Astrocyte of the cerebellum (primary cell): ENCODE measurements at regions not wholly inside any gene's neighbourhood (a gene's known extent, or its start where the extent isn't known, plus 50 kb on each side); places are given as distances from the start of the nearest gene placed in this dataset.

Source experiments
- DNase-seq: peaks from one replicate; pipeline ENCODE4 v3.0.0-alpha.2; 2011; ENCODE audit warnings: low read depth
- H3K4me3 ChIP-seq: 2 replicates; pipeline ENCODE4 v1.5.1; 2011; ENCODE audit warnings: mild to moderate bottlenecking, low read depth, low read length, moderate library complexity
- in situ Hi-C: cut with HindIII; loops from 2 replicates; pipeline ENCODE4 v1.10.0; 2017; ENCODE audit warnings: low sequenced_read_pairs
- TF ChIP-seq, protein P1 (sequence below): IDR thresholded peaks from 2 replicates; pipeline ENCODE4 v1.5.1; 2012; ENCODE audit warnings: low read length, low read depth, moderate library complexity, mild to moderate bottlenecking; ENCODE audit errors: missing control alignments

DNA sequence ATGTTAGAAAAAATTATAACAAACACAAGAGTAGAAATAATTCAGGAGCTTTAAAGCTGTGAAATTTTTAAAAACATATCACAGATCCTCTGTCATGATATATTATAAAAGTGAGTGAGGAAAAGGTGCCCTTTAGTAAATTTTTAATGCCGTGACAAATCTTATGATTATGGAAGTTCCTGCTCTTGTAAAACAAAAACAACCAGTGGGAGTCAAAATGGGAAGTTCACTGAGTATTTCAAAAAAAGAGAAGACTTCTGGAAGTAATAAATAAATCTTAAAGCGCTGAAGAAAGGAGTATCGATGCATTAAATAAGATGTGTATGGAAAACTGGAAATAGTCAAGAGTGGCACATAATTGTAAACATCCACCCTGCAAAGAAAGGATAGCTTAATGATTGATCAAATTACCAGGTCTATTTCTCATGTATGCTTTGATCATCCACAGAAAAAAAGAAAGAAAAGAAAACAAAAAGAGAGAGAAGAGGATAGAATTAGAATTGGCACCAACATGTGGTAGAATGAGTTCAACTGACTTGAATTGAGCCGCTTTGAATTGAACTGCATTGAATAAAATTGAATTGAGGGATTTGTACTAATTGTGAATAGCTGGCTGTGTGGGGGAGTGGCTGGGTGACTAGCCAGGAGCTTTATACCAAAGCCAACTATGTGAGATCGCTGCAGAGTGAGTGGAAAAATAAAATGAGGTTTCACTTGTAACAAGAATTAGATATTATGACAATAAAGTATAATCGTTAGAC, 647.6 kb upstream of the SPRY2 start:
- no peak overlapping the region for H3K4me3 ChIP-seq
- no peak for DNase-seq
- TF ChIP-seq, protein P1, sequence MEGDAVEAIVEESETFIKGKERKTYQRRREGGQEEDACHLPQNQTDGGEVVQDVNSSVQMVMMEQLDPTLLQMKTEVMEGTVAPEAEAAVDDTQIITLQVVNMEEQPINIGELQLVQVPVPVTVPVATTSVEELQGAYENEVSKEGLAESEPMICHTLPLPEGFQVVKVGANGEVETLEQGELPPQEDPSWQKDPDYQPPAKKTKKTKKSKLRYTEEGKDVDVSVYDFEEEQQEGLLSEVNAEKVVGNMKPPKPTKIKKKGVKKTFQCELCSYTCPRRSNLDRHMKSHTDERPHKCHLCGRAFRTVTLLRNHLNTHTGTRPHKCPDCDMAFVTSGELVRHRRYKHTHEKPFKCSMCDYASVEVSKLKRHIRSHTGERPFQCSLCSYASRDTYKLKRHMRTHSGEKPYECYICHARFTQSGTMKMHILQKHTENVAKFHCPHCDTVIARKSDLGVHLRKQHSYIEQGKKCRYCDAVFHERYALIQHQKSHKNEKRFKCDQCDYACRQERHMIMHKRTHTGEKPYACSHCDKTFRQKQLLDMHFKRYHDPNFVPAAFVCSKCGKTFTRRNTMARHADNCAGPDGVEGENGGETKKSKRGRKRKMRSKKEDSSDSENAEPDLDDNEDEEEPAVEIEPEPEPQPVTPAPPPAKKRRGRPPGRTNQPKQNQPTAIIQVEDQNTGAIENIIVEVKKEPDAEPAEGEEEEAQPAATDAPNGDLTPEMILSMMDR, result no peak
- in situ Hi-C loops, result no loop called here

DNA sequence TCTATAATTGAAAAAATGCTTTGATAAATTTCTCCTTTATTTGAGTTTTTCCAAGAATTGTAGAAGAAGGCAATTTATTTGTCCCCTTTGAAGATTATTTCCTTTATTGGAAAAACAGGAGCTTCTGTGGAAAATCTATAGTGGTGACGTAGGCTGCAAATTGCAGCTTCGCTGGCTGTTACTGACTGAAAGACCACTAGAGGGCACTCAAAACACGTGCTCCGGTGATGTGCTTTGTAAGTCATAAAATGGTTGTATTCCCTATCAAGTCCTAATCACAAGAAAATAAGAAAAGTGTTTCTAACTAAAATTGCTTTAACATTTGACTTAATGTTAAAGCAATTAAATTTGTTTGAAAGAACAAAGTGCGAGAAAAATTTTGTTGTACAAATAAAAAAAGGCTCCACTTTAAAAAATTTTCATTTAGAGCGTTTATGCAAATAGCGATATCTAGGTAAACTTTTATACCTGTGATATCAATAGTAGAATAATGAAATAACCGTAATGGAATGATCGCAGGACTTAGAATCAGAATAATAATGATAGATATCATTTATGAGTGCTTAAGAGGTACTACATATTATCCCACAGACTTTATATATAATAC, 638.2 kb upstream of the SPRY2 start:
- in situ Hi-C loops, result no loop called here
- H3K4me3 ChIP-seq, result no peak overlapping the region
- DNase-seq, result peak; percentile 64
- TF ChIP-seq, protein P1, result peak; percentile 95

DNA sequence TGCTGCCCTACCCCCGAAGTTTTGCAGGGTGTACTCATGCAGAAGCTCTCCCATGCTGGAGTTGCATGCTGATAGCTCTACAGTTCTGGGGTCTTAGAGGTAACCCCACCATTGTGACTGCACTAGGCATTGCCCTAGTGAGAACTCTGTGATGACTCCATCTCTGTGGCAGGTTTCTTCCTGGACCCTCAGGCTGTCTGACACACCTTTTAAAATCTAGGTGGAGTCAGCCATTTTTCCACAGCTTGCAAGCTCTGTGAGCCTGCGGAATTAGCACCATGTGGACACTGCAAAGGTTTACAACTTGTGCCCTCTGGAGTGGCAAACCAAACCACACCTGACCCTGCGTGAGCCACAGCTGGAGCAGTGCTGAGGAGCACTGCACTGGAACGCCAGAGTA, 636.2 kb upstream of the SPRY2 start:
- no peak for DNase-seq
- TF ChIP-seq, protein P1, result no peak
- in situ Hi-C loops, result no loop called here
- H3K4me3 ChIP-seq, result no peak overlapping the region

DNA sequence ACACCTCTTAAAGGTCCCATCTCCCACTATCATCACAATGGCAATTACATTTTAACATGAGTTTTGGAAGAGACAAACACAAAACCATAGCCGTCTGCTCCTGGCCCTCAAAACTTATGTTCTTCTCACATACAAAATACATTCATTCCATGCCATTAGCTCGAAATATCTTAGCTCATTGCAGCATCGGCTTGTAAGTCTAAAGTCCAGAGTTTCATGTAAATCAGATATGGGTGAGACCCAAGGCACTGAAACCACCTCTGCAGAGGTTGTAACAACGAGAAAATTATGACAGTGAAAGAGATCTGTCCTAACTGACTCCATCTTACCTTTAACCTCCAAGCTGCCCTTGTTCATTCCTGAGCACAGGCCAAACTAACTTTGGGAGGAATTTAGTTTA, 635.0 kb upstream of the SPRY2 start:
- H3K4me3 ChIP-seq, result no peak overlapping the region
- DNase-seq, result no peak
- TF ChIP-seq, protein P1, result no peak
- in situ Hi-C loops, result no loop called here

DNA sequence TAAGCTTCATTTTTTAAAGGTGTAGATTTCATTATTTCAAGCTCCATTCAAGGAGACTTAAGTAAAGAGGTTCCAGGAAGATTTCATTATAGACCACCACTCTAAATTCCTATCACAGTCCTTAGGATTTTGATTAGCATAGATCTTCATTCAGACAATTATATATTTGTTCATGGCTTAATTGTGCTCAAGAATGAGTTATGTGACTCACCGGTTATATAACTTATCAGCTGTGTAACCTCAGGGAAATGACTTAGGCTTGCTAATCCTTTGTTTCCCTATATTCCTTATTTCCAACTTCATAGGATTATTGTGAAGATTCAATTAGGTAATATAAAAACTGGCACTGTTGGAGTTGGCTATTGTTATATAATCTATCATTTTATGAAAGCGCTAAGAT, 632.8 kb upstream of the SPRY2 start:
- in situ Hi-C loops, result no loop called here
- TF ChIP-seq, protein P1, result no peak
- no peak overlapping the region for H3K4me3 ChIP-seq
- DNase-seq, result no peak

DNA sequence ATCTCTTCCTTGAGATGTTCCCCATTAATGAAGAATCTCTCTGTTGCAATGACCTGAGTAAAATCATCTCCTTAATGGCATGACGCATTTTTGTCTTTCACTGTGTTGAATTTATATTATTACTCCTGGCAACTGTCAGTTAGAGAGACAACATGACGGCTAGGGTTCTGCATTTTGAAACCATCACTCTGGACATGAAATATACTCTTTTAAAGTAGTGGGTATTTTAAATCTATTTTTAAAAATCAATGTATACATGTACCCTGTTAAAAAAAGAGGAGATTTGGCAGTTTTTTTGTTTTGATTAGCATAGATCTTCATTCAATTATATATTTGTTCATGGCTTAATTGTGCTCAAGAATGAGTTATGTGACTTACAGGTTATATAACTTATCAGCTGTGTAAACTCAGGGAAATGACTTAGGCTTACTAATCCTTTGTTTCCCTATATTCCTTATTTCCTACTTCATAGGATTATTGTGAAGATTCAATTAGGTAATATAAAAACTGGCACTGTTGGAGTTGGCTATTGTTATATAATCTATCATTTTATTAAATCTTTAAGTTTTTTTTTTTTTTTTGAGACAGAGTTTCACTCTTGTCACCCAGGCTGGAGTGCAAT, 632.0 kb upstream of the SPRY2 start:
- no peak for DNase-seq
- in situ Hi-C loops, result no loop called here
- TF ChIP-seq, protein P1, result no peak
- H3K4me3 ChIP-seq, result no peak overlapping the region
